ENCODE measurements at regions not wholly inside any gene's neighbourhood (a gene's known extent, or its start where the extent isn't known, plus 50 kb on each side); places are given as distances from the start of the nearest gene placed in this dataset.
"Not testable (repeated sequence)": the region's sequence is repeated elsewhere in the genome, so short reads cannot be mapped to it uniquely, and the experiment has no call there.

GRCh38 chr2:83006961-83007360 is 1452.1 kb downstream of the SUCLG1 start:
- no peak for DNase-seq

- DNase-seq: no peak
Measured at GRCh38 chr2:83003555-83003954, 1455.5 kb downstream of the SUCLG1 start.

GRCh38 chr2:83002706-83003105 is 1456.4 kb downstream of the SUCLG1 start:
- no peak for DNase-seq

- no peak for DNase-seq
Measured at GRCh38 chr2:82998781-82999180, 1460.3 kb downstream of the SUCLG1 start.

- no peak for DNase-seq
Measured at GRCh38 chr2:82996217-82996616, 1462.9 kb downstream of the SUCLG1 start.

- no peak for DNase-seq
Measured at GRCh38 chr2:82994151-82994550, 1464.9 kb downstream of the SUCLG1 start.

GRCh38 chr2:82993609-82994008 is 1465.5 kb downstream of the SUCLG1 start:
- no peak for DNase-seq

GRCh38 chr2:82992968-82993367 is 1466.1 kb downstream of the SUCLG1 start:
- DNase-seq: no peak

GRCh38 chr2:82987706-82988105 is 1471.4 kb downstream of the SUCLG1 start:
- not testable (repeated sequence) for DNase-seq

- no peak for DNase-seq
Measured at GRCh38 chr2:82986899-82987298, 1472.2 kb downstream of the SUCLG1 start.

GRCh38 chr2:82985572-82986197 is 1473.4 kb downstream of the SUCLG1 start:
- no peak for DNase-seq

GRCh38 chr2:82968358-82968757 is 1490.7 kb downstream of the SUCLG1 start:
- no peak for DNase-seq

- no peak for DNase-seq
Measured at GRCh38 chr2:82964341-82964740, 1494.7 kb downstream of the SUCLG1 start.

- DNase-seq: no peak
Measured at GRCh38 chr2:82959727-82960126, 1499.4 kb downstream of the SUCLG1 start.

GRCh38 chr2:82954868-82955267 is 1504.2 kb downstream of the SUCLG1 start:
- no peak for DNase-seq

- no peak for DNase-seq
Measured at GRCh38 chr2:82939211-82939610, 1519.9 kb downstream of the SUCLG1 start.

GRCh38 chr2:82938321-82938845 is 1520.7 kb downstream of the SUCLG1 start:
- not testable (repeated sequence) for DNase-seq

GRCh38 chr2:82913566-82913965 is 1545.5 kb downstream of the SUCLG1 start:
- no peak for DNase-seq

- DNase-seq: no peak
Measured at GRCh38 chr2:82896117-82896516, 1563.0 kb downstream of the SUCLG1 start.

- DNase-seq: no peak
Measured at GRCh38 chr2:82893190-82893589, 1565.9 kb downstream of the SUCLG1 start.

- no peak for DNase-seq
Measured at GRCh38 chr2:82879803-82880202, 1579.3 kb downstream of the SUCLG1 start.

GRCh38 chr2:82875858-82876257 is 1583.2 kb downstream of the SUCLG1 start:
- DNase-seq: no peak

- DNase-seq: no peak
Measured at GRCh38 chr2:82857967-82858366, 1601.1 kb downstream of the SUCLG1 start.

GRCh38 chr2:82853299-82853698 is 1605.8 kb downstream of the SUCLG1 start:
- DNase-seq: no peak

GRCh38 chr2:82852787-82853186 is 1606.3 kb downstream of the SUCLG1 start:
- no peak for DNase-seq
